Neural progenitor cell (in vitro differentiated cells): ENCODE measurements at regions not wholly inside any gene's neighbourhood (a gene's known extent, or its start where the extent isn't known, plus 50 kb on each side); places are given as distances from the start of the nearest gene placed in this dataset.

ENCODE experiments used
- DNase-seq: peaks from one replicate; pipeline ENCODE4 v3.0.0-alpha.2; 2016; ENCODE audit warnings: low spot score
- H2AFZ ChIP-seq: fragments of 200-600 bp; sonication (generic); replicated peaks from 2 replicates; pipeline ENCODE4 v1.6.1; 2016; ENCODE audit warnings: antibody characterized with exemption
- H3F3A ChIP-seq: fragments of 200-600 bp; sonication (generic); 2 replicates; pipeline ENCODE4 v1.6.1; 2016; ENCODE audit warnings: antibody characterized with exemption, low read depth
- H3K27ac ChIP-seq: fragments of 200-600 bp; sonication (generic); 2 replicates; pipeline ENCODE4 v1.5.1; 2016; ENCODE audit warnings: mild to moderate bottlenecking
- H3K27me3 ChIP-seq: fragments of 200-600 bp; sonication (generic); 2 replicates; pipeline ENCODE4 v1.6.1; 2016; ENCODE audit warnings: mild to moderate bottlenecking, moderate library complexity
- H3K36me3 ChIP-seq: fragments of 200-600 bp; sonication (generic); 2 replicates; pipeline ENCODE4 v1.5.1; 2016
- H3K4me1 ChIP-seq: fragments of 200-600 bp; sonication (generic); 2 replicates; pipeline ENCODE4 v1.6.1; 2016; ENCODE audit warnings: mixed run types
- H3K4me2 ChIP-seq: fragments of 200-600 bp; sonication (generic); 2 replicates; pipeline ENCODE4 v1.6.1; 2016
- H3K4me3 ChIP-seq: fragments of 200-600 bp; sonication (generic); 2 replicates; pipeline ENCODE4 v1.5.1; 2016
- H3K79me2 ChIP-seq: fragments of 200-600 bp; sonication (generic); 2 replicates; pipeline ENCODE4 v1.6.1; 2016; ENCODE audit warnings: low read depth
- H3K9ac ChIP-seq: fragments of 200-600 bp; sonication (generic); 2 replicates; pipeline ENCODE4 v1.6.1; 2016
- H3K9me3 ChIP-seq: fragments of 200-600 bp; sonication (generic); 2 replicates; pipeline ENCODE4 v1.5.1; 2016; ENCODE audit warnings: low read depth
- H4K20me1 ChIP-seq: fragments of 200-600 bp; sonication (generic); 2 replicates; pipeline ENCODE4 v1.6.1; 2016; ENCODE audit warnings: low read depth
- H3K27ac Mint-ChIP-seq: 3 replicates; pipeline ENCODE4 v1.8.0; 2021; ENCODE audit warnings: mixed read lengths
- H3K27me3 Mint-ChIP-seq: 2 replicates; pipeline ENCODE4 v1.8.0; 2022; ENCODE audit warnings: low read depth, mild to moderate bottlenecking, inconsistent platforms, moderate library complexity, mixed read lengths; ENCODE audit not compliant: insufficient read depth
- H3K36me3 Mint-ChIP-seq: 3 replicates; pipeline ENCODE4 v1.8.0; 2021; ENCODE audit warnings: mixed read lengths
- H3K4me1 Mint-ChIP-seq: 3 replicates; pipeline ENCODE4 v1.8.0; 2021; ENCODE audit warnings: mixed read lengths
- H3K4me3 Mint-ChIP-seq: 3 replicates; pipeline ENCODE4 v1.8.0; 2021; ENCODE audit warnings: mild to moderate bottlenecking, moderate library complexity, mixed read lengths
- H3K9me3 Mint-ChIP-seq: 3 replicates; pipeline ENCODE4 v1.8.0; 2020; ENCODE audit warnings: mixed read lengths
- CTCF ChIP-seq: fragments of 200-600 bp; sonication (generic); IDR thresholded peaks from 2 replicates; pipeline ENCODE4 v1.5.1; 2017; ENCODE audit warnings: antibody characterized with exemption, mild to moderate bottlenecking
- EZH2 ChIP-seq: fragments of 200-600 bp; sonication (generic); IDR thresholded peaks from 2 replicates; pipeline ENCODE4 v1.6.1; 2017; ENCODE audit warnings: antibody characterized with exemption, mild to moderate bottlenecking, moderate library complexity
- EZH2phosphoT487 ChIP-seq: fragments of 200-600 bp; sonication (generic); IDR thresholded peaks from 2 replicates; pipeline ENCODE4 v1.6.1; 2017; ENCODE audit warnings: antibody characterized with exemption

- H3K4me2 ChIP-seq: no peak overlapping the region
Measured at GRCh38 chr14:53766601-53767000, 190.0 kb downstream of the BMP4 start.

GRCh38 chr14:53766106-53766505 is 190.5 kb downstream of the BMP4 start:
- Histone ChIP-seq H3K79me2 (no peaks in the 10 kb centered on the region), H3F3A (no peaks in the 10 kb centered on the region), H3K4me1 (no peaks in the 10 kb centered on the region), H2AFZ (no peak overlapping the region), H4K20me1 (no peaks in the 10 kb centered on the region), H3K4me2 (no peak overlapping the region), H3K9me3 (no peaks in the 10 kb centered on the region), H3K36me3 (no peaks in the 10 kb centered on the region), H3K27ac (no peak overlapping the region), H3K4me3 (no peak overlapping the region), H3K27me3 (no peaks in the 10 kb centered on the region), H3K9ac (no peak overlapping the region)
- H3K36me3 Mint-ChIP-seq: no peaks in the 10 kb centered on the region
- H3K4me1 Mint-ChIP-seq: peaks cover 4% of the 10 kb centered on the region
- no peak for DNase-seq
- H3K4me3 Mint-ChIP-seq: no peak overlapping the region
- H3K27ac Mint-ChIP-seq: no peak overlapping the region
- TF ChIP-seq CTCF (no peak), EZH2 (no peak), EZH2phosphoT487 (no peak)
- peaks cover 4% of the 10 kb centered on the region for H3K9me3 Mint-ChIP-seq
- H3K27me3 Mint-ChIP-seq: no peaks in the 10 kb centered on the region

More at GRCh38 chr14:53766601-53767000, 190.0 kb downstream of the BMP4 start:
- no peak overlapping the region for H3K27ac Mint-ChIP-seq
- no peaks in the 10 kb centered on the region for H3K4me1 ChIP-seq
- H3K9me3 ChIP-seq: no peaks in the 10 kb centered on the region
- no peaks in the 10 kb centered on the region for H3K36me3 ChIP-seq
- no peak overlapping the region for H3K4me3 ChIP-seq
- no peak overlapping the region for H3K4me3 Mint-ChIP-seq
- H3K27ac ChIP-seq: no peak overlapping the region
- H3K4me1 Mint-ChIP-seq: peaks cover 4% of the 10 kb centered on the region
- H4K20me1 ChIP-seq: no peaks in the 10 kb centered on the region
- peaks cover under 1% of the 10 kb centered on the region for H3K9me3 Mint-ChIP-seq
- no peaks in the 10 kb centered on the region for H3K27me3 ChIP-seq
- no peak overlapping the region for H3K9ac ChIP-seq
- DNase-seq: no peak
- no peaks in the 10 kb centered on the region for H3F3A ChIP-seq
- H3K36me3 Mint-ChIP-seq: no peaks in the 10 kb centered on the region
- no peak for TF ChIP-seq CTCF
- TF ChIP-seq EZH2: no peak
- no peak for TF ChIP-seq EZH2phosphoT487
- no peaks in the 10 kb centered on the region for H3K79me2 ChIP-seq
- H3K27me3 Mint-ChIP-seq: no peaks in the 10 kb centered on the region
- no peak overlapping the region for H2AFZ ChIP-seq

- H3K9me3 ChIP-seq: no peaks in the 10 kb centered on the region
- TF ChIP-seq EZH2: no peak
- no peak for TF ChIP-seq EZH2phosphoT487
- TF ChIP-seq CTCF: no peak
- no peaks in the 10 kb centered on the region for H3K79me2 ChIP-seq
- no peak overlapping the region for H3K4me2 ChIP-seq
- H3K27ac Mint-ChIP-seq: no peak overlapping the region
- H3K4me3 ChIP-seq: no peak overlapping the region
- no peak overlapping the region for H3K4me3 Mint-ChIP-seq
- H3K36me3 ChIP-seq: no peaks in the 10 kb centered on the region
- no peaks in the 10 kb centered on the region for H4K20me1 ChIP-seq
- DNase-seq: no peak
- H3F3A ChIP-seq: no peaks in the 10 kb centered on the region
- no peak overlapping the region for H3K9ac ChIP-seq
- H2AFZ ChIP-seq: no peak overlapping the region
- H3K27ac ChIP-seq: no peak overlapping the region
- no peaks in the 10 kb centered on the region for H3K36me3 Mint-ChIP-seq
- no peaks in the 10 kb centered on the region for H3K27me3 ChIP-seq
- H3K4me1 Mint-ChIP-seq: peaks cover 4% of the 10 kb centered on the region
- H3K9me3 Mint-ChIP-seq: peaks cover 4% of the 10 kb centered on the region
- H3K27me3 Mint-ChIP-seq: no peaks in the 10 kb centered on the region
- no peaks in the 10 kb centered on the region for H3K4me1 ChIP-seq
Measured at GRCh38 chr14:53764846-53765245, 191.8 kb downstream of the BMP4 start.

GRCh38 chr14:53758141-53758540 is 198.5 kb downstream of the BMP4 start:
- H3K4me3 Mint-ChIP-seq: no peak overlapping the region
- Histone ChIP-seq H3K4me1 (no peaks in the 10 kb centered on the region), H3K79me2 (no peaks in the 10 kb centered on the region), H3K4me2 (no peak overlapping the region), H3F3A (no peaks in the 10 kb centered on the region), H3K27ac (no peak overlapping the region), H3K9me3 (peaks cover 4% of the 10 kb centered on the region), H3K36me3 (no peaks in the 10 kb centered on the region), H2AFZ (no peak overlapping the region), H4K20me1 (no peaks in the 10 kb centered on the region), H3K9ac (no peak overlapping the region), H3K4me3 (no peak overlapping the region), H3K27me3 (no peaks in the 10 kb centered on the region)
- no peaks in the 10 kb centered on the region for H3K27me3 Mint-ChIP-seq
- TF ChIP-seq EZH2phosphoT487 (no peak), EZH2 (no peak), CTCF (no peak)
- DNase-seq: no peak
- no peaks in the 10 kb centered on the region for H3K36me3 Mint-ChIP-seq
- peaks cover 9% of the 10 kb centered on the region for H3K9me3 Mint-ChIP-seq
- no peaks in the 10 kb centered on the region for H3K4me1 Mint-ChIP-seq
- no peak overlapping the region for H3K27ac Mint-ChIP-seq
